Islet precursor cell (in vitro differentiated cells): ENCODE measurements at regions not wholly inside any gene's neighbourhood (a gene's known extent, or its start where the extent isn't known, plus 50 kb on each side); places are given as distances from the start of the nearest gene placed in this dataset.

Source experiments
- DNase-seq: peaks from one replicate; pipeline ENCODE4 v3.0.0-alpha.2; 2018

- DNase-seq: peak; percentile 50
These were observed 275.0 kb downstream of the XXYLT1 start for GRCh38 chr3:194995922-194996321.

GRCh38 chr3:194996746-194997145 is 274.2 kb downstream of the XXYLT1 start:
- peak; percentile 41 for DNase-seq

GRCh38 chr3:194998417-194998816 is 272.5 kb downstream of the XXYLT1 start:
- DNase-seq: peak; percentile 15

DNA sequence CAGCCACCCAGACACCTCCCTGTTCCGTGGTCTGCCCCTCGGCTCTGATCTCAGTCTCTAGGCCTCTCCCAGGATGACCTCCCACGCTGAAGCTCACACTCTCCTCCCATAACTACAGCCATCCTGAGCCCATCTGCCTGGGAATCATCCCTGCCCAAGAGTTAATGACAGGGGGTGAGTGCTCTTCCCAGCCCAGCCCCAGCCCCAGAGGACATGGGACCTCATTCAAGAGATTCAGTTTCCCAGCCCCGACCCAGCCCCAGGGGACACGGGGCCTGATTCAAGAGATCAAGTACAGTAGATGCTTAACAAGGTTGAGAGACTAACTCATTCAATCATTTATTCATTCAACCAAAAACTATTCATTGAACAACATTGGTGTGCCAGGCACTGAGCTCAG is 272.0 kb downstream of the XXYLT1 start:
- DNase-seq: peak; percentile 42

- DNase-seq: peak; percentile 25
These were observed 271.5 kb downstream of the XXYLT1 start for GRCh38 chr3:194999491-194999890.

DNA sequence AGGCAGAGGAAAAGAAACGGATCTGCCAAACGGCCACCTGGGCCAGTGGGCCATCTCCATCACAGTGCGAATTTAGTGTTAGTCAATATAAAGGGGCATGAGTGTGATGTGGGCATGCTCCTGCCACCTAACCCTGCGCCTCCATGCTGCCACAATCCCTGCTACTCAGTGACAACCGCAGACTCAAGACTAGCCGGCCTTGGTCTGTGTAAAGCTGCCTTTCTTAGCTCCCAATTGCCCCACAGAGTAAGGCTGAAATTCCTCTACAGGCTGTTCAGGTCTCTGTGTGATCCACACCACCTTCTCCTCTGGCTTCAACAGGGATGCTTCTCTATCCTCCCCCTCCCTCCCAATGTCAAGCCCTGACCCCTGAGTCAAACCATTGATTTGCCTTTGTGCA is 269.7 kb downstream of the XXYLT1 start:
- peak; percentile 24 for DNase-seq

GRCh38 chr3:195001961-195002861 is 268.7 kb downstream of the XXYLT1 start:
- peak; percentile 79 for DNase-seq

GRCh38 chr3:195003006-195003892 is 267.7 kb downstream of the XXYLT1 start:
- DNase-seq: peak; percentile 46

DNA sequence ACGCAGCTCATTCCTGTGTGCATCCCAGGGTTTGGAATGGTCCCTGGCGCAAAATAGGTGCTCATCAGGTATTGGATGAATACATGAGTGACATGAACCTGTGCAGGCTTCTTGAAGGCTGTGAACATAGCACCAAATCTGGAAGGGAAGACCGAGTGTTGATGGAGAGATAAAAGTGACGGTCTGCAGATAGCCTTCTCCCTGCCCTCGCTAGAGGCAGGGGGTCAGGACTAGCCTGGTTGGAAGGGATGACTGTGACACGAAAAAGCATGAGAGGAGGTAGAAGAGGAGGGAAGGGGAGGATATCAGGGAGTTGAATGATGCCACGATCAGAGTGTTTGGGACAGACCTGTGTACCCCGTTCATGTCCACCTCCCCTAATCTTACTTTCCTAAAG is 267.1 kb downstream of the XXYLT1 start:
- peak; percentile 23 for DNase-seq

DNA sequence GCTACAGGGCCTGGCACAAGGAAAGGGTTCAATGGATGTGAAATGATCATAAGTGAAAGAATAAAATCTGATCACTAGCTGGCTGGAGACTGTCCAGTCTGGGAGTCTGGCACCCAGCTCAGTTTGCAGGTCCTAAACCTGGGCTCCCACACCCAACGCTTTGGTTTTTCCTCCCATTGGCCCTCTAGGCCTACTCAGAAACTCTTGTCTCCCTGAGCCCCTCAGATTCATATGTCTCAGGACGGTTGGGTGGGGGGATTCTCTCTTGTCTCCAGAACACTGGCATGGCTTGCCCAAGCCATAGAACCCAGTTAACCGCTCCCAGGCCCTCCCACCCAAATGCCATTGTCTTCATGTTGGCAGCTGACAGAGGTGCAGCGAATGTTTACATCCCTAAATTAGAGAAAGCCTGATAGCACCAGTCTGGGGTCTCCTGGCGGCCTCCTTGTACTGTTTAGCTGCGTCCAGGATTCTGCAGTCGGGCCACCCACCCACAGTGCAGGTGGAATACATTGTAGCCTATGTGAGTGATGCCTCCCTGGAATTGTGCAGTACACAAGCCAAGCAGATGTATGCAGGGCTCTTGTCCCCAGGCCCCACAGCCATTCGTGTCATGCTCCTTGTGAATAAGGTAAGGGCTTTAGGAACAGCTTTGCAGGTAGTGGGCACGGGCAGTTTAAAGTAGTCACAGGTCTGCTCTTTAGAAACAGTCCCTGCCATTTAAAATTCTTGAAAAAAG is 266.3 kb downstream of the XXYLT1 start:
- DNase-seq: peak; percentile 37

GRCh38 chr3:195005251-195005620 is 265.7 kb downstream of the XXYLT1 start:
- DNase-seq: peak; percentile 32

GRCh38 chr3:195005759-195006510 is 265.0 kb downstream of the XXYLT1 start:
- DNase-seq: peak; percentile 33

- peak; percentile 7 for DNase-seq
These were observed 263.8 kb downstream of the XXYLT1 start for GRCh38 chr3:195007151-195007550.

DNA sequence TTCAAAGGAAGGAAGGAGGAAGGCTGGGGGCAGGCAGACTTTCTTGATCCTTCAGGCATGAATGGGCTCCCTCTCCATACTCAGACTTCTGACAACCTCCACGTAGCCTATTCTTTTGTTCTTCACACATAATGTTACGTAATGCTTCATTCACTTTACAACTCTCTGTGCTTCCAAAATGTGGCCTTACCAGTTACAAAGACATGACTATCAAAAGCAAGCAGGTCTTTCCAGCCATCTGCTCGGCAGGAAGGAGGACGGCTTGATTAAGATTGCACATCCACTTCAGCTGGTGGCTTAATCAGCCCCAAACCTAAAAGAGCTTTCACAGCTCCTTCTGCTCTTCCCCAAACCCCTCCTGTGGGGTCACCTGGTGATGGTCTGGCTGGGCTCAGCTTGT is 263.2 kb downstream of the XXYLT1 start:
- peak; percentile 37 for DNase-seq

DNA sequence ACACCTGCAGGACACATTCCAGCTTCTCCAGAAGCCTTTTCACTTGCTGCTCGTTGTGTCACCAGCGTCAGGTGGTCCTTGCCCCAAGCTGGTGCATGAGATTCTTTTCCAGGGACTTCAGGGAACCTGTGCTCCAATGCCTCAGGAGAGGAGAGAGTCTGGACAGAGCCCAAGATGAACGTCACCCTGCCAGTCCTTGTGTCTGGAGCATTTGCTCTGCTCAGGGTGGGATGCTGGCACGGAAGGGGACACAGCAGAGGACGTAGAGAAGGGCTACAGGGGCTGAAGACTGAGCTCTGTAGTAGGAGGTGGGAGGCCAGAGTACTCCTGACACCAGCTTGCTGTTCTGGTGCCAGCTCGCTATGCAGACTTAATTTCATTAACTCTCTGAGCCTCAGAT is 262.1 kb downstream of the XXYLT1 start:
- DNase-seq: peak; percentile 45

DNA sequence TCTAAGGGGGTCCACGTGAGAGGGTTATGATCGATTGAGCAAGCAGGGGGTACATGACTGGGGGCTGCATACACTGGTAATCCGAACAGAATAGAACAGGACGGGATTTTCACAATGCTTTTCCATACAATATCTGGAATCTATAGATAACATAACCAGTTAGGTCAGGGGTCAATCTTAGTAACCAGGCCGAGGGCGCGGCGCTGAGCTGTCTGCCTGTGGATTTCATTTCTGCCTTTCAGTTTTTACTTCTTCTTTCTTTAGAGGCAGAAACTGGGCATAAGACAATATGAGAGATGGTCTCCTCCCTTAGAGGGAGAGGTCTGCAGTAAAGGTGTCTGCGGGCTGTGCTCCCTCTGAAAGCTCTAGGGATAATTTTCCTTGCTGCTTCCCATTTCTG is 261.3 kb downstream of the XXYLT1 start:
- DNase-seq: peak; percentile 21

DNA sequence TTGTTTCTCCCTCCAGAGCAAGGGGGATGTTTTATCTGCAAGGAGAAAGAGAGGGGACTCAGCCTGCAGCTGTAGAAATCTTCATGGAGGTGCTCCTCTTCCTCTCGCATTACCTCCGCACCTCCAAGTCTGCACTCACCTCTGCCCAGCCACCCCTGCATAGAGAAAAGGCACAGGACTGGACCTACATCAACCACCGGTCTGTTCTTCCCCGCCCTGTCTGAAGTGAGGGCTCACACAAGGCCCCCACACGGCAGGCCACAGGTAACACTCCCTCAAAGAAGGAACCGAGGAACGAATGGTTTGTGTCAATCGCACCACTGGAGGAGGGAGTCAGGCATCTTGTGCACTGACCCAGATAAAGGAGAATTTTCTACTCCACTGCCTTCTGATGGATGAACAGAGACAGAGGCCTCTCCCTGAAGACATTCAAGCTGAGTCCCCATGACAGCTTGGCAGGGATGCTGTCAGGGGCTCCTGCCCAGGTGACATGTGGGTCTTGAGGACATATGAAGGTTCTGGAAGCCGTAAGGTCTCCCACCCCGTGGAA is 260.3 kb downstream of the XXYLT1 start:
- DNase-seq: peak; percentile 14

DNA sequence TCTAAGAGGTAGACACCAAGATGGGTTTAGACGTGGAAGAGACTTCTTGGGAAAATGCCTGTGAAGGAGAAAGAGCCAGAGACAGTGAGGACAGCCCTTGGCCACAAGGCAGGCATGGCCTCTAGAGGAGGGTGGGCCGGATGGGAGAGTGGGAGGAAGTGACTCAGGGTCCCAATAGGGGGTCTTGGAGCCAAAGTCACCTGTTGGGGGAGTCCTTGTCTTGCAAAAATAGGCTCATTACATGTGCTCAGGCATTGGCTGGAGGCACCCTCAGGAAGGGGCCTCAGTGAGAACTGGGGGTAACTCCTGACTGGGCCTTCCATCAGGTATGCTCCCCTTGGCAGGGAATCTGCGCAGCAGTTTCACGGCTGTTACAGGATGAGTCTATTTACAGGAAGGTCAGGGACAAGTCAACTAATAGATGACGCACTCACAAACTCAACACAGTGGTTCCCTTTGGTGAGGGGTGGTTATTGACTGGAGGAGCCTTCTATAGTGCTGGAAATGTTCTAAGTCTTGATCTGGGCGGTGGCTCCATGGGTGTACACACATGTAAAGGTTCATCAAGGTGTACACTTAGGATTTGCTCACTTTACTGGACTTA is 259.6 kb downstream of the XXYLT1 start:
- peak; percentile 35 for DNase-seq

DNA sequence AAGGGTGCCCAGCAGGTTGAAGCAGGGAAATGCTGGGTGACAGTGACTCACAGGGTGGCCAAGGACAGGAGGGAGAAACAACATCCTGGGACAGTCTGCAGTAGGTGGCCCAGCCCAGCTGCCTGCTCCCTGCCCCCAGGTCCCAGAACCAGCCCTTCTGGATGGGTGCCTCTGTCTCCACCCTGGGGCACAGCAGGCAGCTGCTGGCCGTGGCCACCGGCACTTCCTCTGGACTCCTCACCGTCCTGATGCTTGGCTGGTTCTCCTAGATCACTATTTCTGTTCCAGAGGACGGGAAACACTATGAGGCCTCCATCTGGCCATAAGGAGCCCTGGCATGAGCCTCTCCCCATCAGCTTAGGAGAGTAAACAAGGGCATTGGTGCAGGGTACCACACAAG is 258.9 kb downstream of the XXYLT1 start:
- peak; percentile 36 for DNase-seq

DNA sequence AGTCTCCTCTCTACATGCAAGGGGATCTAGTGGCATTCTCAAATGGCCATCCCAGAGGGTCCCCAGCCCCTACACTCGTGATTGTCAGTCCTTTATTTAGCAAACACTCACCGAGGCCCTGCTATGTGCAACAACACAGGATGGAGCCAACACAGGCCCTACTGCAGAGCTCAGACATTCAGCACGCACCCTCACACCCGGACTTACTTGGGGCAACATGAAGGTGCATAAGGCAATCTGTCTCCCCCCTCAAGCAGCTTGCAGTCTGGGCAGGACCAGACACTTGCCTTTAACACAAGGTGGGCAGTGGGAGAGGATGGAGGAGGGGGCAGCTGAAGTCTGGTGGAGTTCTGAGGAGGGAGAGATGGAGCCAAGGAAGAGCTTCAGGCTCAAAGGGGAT is 258.4 kb downstream of the XXYLT1 start:
- DNase-seq: peak; percentile 8
